ENCODE measurements at regions not wholly inside any gene's neighbourhood (a gene's known extent, or its start where the extent isn't known, plus 50 kb on each side); places are given as distances from the start of the nearest gene placed in this dataset.
"Not testable (repeated sequence)": the region's sequence is repeated elsewhere in the genome, so short reads cannot be mapped to it uniquely, and the experiment has no call there.

DNA sequence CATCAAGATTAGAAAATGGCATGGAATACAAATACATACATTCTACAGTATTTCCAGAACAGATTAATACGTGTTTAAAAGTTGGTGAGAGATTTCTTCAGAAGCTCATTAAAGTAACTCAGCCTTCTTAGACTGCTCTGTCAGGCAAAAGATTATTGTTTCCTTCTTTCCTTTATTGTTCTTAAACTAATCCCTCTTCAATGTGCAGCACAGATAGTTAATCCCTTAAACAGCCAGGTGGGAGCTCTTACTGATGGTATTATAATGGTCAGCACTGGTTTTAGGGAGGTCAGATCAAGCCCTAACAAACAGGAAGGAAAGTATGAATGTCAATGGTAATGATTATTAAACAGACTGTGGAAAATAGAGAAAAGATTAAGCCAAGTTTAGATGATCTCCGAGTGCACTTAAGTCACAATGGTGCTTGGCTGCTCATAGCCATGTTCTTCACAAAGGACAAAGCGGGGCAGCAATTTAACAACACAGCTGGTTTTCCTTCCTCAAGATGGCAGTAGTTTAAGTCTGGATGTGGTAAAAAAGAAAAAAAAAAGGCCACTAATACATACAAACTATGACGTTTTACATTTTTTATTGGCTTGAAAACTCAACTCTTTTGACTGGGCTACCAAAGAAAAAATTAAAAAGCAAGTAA is 992.6 kb downstream of the PCDH9 start:
- FAIRE-seq (no peak), DNase-seq (ENCODE audit: insufficient read length, low spot score) (no peak)

DNA sequence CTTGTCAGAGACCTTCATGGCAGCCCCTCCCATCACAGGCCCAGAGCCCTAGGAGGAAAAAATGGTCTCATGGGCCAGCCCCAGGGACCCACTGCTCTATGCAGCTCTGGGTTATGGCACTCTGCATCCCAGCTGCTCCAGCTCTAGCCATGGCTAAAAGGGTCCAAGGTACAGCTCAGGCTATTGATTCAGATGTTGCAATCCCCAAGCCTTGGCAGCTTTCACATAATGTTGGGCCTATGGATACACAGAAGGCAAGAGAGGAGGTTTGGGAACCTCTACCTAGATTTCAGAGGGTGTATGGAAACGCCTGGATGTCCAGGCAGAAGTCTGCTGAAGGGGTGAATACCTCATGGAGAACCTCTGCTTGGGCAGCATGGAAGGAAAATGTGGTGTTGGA is 996.0 kb downstream of the PCDH9 start:
- no peak for DNase-seq (ENCODE audit: insufficient read length, low spot score)
- no peak for FAIRE-seq

DNA sequence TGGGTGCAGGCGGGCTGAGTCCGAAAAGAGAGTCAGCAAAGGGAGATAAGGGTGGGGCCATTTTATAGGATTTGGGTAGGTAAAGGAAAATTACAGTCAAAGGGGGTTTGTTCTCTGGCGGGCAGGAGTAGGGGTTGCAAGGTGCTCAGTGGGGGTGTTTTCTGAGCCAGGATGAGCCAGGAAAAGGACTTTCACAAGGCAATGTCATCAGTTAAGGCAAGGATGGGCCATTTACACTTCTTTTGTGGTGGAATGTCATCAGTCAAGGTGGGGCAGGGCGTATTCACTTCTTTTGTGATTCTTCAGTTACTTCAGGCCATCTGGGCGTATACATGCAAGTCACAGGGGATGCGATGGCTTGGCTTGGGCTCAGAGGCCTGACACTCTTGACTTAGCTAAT is 998.2 kb downstream of the PCDH9 start:
- not testable (repeated sequence) for DNase-seq (ENCODE audit: insufficient read length, low spot score); FAIRE-seq

DNA sequence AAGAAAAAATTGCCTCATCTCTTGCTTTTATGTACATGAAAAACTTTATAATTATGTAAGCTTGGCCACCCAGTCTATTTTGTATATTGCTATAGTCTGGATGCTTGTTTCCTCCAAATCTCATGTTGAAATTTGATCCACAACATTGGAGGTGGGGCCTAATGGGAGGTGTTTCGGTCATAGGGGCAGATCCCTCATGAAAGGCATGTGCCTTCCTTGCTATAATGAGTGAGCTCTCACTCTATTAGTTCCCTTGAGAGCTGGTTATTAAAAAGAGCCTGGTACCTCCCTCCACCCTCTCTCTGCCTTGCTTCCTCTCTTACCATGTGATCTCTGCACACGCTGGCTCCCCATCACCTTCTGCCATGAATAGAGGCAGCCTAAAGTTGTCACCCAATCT is 1005.1 kb downstream of the PCDH9 start:
- FAIRE-seq (no peak), DNase-seq (ENCODE audit: insufficient read length, low spot score) (no peak)

GRCh38 chr13:66224663-66225062 is 1005.5 kb downstream of the PCDH9 start:
- FAIRE-seq (no peak), DNase-seq (ENCODE audit: insufficient read length, low spot score) (no peak)

DNA sequence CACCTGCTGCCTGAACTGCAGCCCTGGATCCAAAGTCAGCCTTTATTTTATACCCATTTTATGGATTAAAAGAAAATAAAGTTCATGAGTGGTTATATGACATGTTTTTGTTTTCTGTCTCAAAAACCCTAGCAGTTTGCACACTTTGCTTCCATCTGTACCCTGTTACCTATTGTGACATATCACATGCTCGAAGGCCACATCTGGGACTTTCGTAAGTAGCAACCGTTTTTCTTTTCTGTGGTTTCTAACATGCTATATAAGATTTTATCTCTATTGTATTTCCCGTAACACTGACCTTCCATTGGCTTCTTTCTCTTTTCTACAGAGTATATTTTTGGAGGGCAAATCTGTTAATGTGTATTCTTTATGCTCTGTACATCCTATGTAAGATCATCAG is 1007.2 kb downstream of the PCDH9 start:
- FAIRE-seq (no peak), DNase-seq (ENCODE audit: insufficient read length, low spot score) (no peak)

DNA sequence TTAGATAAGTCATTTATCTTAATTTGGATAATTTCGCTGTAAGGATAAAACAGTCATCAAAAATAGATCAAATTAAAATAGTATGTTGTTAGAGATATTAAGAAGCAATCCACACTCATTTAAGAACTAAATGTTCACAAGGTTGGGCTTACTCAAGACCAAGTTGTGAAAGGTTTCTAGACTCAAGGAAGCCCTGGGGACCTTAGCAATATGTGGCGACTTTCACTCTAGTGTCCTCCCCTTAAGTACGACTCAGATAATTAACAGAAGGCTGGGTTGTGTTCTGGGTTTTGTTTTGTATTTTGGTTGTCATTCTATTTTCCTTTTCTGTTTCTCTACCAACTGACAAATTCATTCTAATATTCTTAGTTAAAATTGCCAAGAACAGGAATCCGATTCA is 1008.0 kb downstream of the PCDH9 start:
- DNase-seq (ENCODE audit: insufficient read length, low spot score) (no peak), FAIRE-seq (no peak)

DNA sequence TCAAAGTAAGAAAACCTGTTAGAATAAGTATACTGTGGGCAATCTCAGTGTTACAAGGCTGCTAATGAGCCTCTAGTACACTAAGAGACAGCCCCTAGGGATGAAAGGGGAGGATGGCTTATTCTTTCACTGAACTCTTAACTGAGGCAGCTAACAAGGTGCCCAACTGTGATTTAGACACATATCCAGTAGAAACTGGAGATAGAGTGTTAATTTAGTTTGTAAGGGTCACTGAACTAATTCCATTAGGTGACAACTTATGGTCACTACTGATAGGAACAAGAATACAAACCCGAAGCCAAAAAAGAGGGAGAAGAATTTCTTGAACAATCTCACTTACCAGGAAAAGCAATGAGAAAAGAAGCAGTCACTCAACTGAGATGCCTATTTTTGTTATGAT is 1010.6 kb downstream of the PCDH9 start:
- DNase-seq (ENCODE audit: insufficient read length, low spot score) (no peak), FAIRE-seq (no peak)

- DNase-seq (ENCODE audit: insufficient read length, low spot score) (no peak), FAIRE-seq (no peak)
These were observed 1011.6 kb downstream of the PCDH9 start for GRCh38 chr13:66218583-66218982.

GRCh38 chr13:66216728-66217127 is 1013.4 kb downstream of the PCDH9 start:
- DNase-seq (ENCODE audit: insufficient read length, low spot score) (no peak), FAIRE-seq (no peak)

DNA sequence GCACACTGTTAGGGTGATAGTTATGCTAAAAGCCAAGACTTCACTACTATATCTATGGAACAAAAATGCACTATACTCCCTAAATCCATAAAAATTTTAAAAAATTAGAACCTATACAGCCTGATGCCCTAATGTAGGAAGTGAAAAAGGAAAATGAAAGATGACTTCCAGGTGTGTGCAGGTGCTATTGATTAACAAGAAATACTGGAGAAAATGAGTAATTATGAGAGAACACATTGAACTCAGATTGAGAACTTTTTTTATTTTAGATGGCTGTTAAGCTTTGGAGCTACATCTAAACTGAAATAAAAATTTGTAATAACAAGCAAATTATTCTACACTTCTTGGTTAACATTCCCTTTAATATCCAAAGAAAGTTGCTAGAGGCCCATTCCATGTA is 1015.7 kb downstream of the PCDH9 start:
- DNase-seq (ENCODE audit: insufficient read length, low spot score), result no peak
- FAIRE-seq, result no peak

DNA sequence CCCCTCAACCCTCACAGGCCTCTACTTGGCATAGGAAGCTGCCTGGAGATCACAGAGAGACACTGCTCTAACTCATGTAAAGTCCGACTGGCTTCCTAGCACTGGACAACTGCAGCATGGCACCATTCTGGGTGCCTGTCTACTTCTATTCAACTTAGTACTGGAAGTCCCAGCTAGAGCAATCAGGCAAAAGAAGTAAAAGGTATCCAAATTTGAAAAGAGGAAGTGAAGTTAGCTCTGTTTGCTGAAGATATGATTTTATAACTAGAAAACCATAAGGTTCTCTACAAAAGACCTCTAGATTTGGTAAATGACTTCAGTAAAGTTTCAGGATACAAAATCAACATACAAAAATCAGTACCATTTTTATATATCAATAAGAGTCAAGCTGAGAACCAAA is 1017.6 kb downstream of the PCDH9 start:
- no peak for DNase-seq (ENCODE audit: insufficient read length, low spot score)
- no peak for FAIRE-seq

- peak; percentile 28 for DNase-seq (ENCODE audit: insufficient read length, low spot score)
- no peak for FAIRE-seq
These were observed 1019.5 kb downstream of the PCDH9 start for GRCh38 chr13:66210677-66211076.

GRCh38 chr13:66208589-66208988 is 1021.5 kb downstream of the PCDH9 start:
- FAIRE-seq (no peak), DNase-seq (ENCODE audit: insufficient read length, low spot score) (no peak)

DNA sequence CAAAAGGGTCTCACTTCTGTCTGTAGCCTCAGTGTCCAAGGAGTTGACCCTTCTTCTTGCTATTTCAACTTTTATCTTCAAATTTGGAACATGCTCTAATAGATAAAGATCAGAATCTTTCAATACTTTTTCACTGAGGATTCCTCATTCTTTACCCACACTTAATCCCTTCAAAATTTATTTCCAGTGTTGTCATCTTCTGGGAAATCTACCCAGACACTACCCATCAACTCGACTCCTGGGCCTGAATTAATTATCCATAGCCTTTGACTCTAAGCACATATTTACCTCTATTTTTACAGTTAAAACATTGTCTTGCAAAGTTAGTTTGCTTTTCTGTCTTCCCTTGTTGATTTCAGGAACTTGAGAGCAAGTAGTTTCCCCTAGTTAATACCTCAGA is 1022.5 kb downstream of the PCDH9 start:
- FAIRE-seq, result no peak
- DNase-seq (ENCODE audit: insufficient read length, low spot score), result no peak

- DNase-seq (ENCODE audit: insufficient read length, low spot score) (no peak), FAIRE-seq (no peak)
These were observed 1024.3 kb downstream of the PCDH9 start for GRCh38 chr13:66205807-66206206.

DNA sequence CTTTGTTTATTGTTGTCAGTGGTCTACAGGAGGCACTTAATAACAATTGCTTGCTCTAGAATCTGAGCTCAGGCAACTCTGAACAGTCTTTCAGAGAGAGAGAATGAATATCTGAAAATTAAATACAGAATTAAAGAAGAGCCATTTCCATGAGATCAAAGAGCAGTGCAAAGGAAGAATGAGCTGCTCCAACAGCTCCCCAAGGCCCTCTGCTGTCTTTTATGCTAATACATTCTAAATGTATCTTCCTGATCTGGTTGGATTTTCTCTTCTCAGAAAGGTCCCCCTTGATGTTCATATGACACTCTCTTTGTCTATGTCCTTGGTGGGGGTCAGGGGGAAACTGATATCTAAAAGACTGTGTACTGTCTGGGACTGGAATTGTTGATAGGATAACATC is 1029.6 kb downstream of the PCDH9 start:
- no peak for DNase-seq (ENCODE audit: insufficient read length, low spot score)
- no peak for FAIRE-seq

- no peak for FAIRE-seq
- DNase-seq (ENCODE audit: insufficient read length, low spot score), result no peak
These were observed 1034.9 kb downstream of the PCDH9 start for GRCh38 chr13:66195238-66195637.

- no peak for DNase-seq (ENCODE audit: insufficient read length, low spot score)
- FAIRE-seq, result no peak
These were observed 1040.2 kb downstream of the PCDH9 start for GRCh38 chr13:66189986-66190385.

DNA sequence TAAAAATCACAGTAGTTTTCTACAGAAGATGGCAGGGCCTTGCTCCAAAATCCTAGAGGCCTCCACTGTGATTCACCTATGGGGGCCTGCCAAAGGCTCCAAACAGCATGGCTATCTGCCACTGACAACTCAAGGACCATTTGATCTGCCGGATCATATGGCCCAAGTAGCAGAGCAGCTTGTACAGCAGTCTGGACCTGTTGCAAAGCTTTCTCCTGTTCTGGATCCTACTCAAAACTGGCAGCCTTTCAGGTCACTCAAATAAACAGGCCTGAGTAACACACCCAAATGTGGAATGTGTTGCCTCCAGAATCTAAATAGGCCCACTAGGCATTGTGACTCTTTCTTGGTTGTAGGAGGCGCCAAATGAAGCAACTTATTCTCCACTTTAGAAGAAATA is 1049.3 kb downstream of the PCDH9 start:
- FAIRE-seq, result no peak
- DNase-seq (ENCODE audit: insufficient read length, low spot score), result no peak

DNA sequence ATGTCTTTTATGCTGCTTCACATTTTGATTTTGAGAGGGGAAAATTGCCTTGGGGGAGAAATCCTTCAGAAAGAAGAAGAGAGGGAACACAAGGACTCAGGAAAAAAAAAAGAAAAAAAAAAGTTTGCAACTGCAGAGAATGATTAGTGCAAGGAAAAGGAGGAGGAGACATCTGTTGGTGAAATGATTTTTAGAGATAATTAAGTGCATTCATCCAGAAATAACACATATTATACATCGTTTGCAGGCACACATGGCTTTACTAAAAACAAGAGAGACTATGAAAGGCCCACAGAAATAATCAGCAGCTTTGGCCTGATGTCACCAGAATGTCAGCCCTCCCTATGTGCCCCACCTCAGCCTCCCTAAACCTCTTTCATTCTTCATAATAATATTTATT is 1058.2 kb downstream of the PCDH9 start:
- FAIRE-seq (no peak), DNase-seq (ENCODE audit: insufficient read length, low spot score) (no peak)

DNA sequence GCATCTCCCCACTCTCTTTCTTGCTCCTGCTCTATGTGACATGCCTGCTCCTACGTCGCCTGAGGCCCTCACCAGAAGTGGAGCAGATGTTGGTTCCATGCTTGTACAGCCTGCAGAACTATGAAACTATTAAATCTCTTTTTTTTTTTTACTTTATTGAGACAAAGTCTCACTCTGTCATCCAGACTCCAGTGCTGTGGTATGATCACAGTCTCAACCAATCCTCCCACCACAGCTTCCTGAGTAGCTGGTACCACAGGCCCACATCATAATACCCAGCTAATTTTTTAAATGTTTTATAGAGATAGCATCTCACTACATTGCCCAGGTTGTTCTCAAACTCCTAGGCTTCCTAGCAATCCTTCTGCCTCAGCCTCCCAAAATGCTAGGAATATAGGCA is 1067.7 kb downstream of the PCDH9 start:
- no peak for DNase-seq (ENCODE audit: insufficient read length, low spot score)
- no peak for FAIRE-seq

- DNase-seq (ENCODE audit: insufficient read length, low spot score) (no peak), FAIRE-seq (no peak)
These were observed 1070.6 kb downstream of the PCDH9 start for GRCh38 chr13:66159511-66159910.

All from HTR-8/SVneo (cell line).